HG02970 (cell line): ENCODE measurements at regions not wholly inside any gene's neighbourhood (a gene's known extent, or its start where the extent isn't known, plus 50 kb on each side); places are given as distances from the start of the nearest gene placed in this dataset.
"Not testable (repeated sequence)": the region's sequence is repeated elsewhere in the genome, so short reads cannot be mapped to it uniquely, and the experiment has no call there.

Experiments
- ATAC-seq: cut with Tn5 transposase; IDR thresholded peaks from one replicate; pipeline ENCODE4 v1.9.1; 2021; ENCODE audit warnings: mild to moderate bottlenecking, moderate library complexity, moderate number of reproducible peaks; ENCODE audit not compliant: unreplicated experiment, low FRiP score

GRCh38 chr14:106455026-106455425 is 928.6 kb downstream of the TMEM121 start:
- ATAC-seq = no peak

- no peak for ATAC-seq
These were observed 933.8 kb downstream of the TMEM121 start for GRCh38 chr14:106459971-106460730.

GRCh38 chr14:106460916-106461315 is 934.5 kb downstream of the TMEM121 start:
- no peak for ATAC-seq

GRCh38 chr14:106466483-106466882 is 940.1 kb downstream of the TMEM121 start:
- ATAC-seq = not testable (repeated sequence)

DNA sequence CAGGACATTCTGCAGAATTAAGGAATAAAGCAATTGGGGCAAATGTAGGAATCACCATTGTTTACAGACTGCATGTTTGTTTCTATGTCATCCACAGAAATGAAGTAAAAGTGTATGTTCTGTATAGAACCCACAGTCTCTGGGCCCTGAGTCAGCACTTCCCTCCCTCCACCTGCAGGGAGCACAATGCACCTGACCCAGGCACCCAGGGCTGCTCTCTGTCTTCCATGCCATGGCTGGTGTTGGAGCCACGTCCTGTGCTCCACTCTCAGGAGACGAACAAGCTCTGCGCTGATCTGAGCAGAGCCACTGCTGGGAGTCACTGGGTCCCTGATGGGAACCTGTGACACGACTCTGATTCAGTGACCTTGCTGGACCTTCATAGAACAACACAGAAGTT is 942.5 kb downstream of the TMEM121 start:
- not testable (repeated sequence) for ATAC-seq

DNA sequence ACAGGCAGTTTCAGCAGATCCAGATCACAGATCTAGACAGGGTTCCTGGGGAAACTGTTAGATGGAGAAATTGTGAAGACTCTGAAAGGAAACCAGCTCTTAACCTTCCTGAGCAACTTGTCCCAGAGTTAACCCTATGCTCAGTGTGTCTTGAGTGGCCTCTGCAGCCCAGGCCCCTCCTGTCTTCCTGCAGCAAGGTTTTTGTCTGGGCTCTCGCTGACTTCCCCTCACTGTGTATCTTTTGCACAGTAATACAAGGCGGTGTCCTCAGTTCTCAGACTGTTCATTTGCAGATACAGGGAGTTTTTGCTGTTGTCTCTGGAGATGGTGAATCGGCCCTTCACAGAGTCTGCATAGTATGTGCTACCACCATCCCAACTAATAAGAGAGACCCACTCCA is 943.6 kb downstream of the TMEM121 start:
- ATAC-seq = not testable (repeated sequence)

GRCh38 chr14:106474261-106475028 is 948.1 kb downstream of the TMEM121 start:
- peak; percentile 46 for ATAC-seq

DNA sequence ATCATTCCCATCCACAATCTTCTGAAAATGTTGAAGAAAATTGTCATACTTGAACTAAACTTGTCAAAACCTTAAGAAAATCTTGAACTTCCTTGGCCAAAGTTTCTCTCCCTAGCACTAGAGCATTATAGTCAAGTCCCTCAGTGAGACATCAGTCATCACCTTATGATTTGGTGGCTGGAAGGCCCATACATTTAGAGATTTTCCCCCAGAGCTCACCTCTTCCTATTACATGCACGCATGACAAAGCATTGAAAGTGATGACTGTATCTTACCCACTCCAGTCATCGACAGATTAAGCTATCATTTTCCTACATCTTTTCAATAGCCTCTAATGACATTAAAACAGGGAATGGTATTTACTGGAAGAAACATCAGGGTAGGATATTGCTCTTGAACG is 948.8 kb downstream of the TMEM121 start:
- ATAC-seq = not testable (repeated sequence)

DNA sequence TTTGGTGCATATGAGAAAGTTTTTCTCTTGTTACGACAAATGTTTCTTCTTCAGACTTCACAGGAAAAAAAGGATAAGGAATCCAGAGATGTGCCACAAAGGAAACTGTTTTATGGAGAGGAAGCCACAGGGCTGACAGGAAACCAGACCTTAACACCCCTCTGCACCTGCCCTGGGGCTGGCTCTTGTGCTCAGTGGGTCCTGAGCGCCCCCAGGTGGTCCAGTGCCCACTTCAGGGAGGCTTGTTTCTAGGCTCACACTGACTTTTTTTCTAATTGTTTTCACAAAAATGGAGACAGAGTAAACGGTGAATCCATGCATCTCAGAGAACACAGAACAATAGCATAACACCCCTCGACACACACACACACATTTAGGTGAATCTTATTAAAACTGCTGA is 951.2 kb downstream of the TMEM121 start:
- ATAC-seq = not testable (repeated sequence)

DNA sequence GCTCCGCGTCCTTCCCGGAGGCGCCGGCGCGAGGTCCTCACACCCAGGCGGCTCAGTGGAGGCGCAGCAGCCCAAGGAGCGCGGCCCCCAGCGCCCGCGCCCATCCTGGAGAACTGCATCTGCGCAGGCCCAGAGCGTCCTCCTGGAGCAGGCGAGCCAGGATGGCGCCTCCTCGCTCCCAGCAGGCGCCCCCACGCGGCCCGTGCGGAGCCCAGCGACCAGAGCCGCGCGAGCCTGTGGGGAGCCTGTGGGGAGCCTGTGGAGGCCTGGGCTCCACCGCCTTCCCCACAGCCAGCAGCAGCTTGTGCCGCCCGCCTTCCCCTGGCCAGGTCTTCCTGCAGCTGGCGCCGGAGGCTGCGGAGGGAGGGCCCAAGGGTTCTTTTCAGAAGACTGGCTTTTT is 953.9 kb downstream of the TMEM121 start:
- not testable (repeated sequence) for ATAC-seq

GRCh38 chr14:106482213-106482612 is 955.8 kb downstream of the TMEM121 start:
- not testable (repeated sequence) for ATAC-seq

DNA sequence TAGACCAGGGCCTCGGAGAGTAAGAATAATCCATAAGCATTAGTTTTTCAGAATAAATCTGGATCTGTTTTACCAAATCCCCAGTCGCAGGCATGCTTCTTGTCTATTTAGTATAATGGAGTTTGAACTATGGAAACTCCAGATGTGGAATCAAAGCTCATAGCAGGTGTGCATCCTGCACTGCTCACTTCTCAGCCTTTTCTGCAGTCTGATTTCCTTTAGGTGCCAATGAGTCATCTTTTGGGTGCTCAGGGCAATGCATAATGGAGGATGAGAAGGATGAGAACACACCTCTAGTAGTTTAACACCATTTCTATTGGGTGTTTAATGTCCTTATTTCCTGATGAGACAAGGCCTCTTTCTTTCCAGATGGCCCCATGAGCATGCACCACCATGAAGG is 961.2 kb downstream of the TMEM121 start:
- no peak for ATAC-seq

- ATAC-seq = no peak
These were observed 961.9 kb downstream of the TMEM121 start for GRCh38 chr14:106488291-106488690.

DNA sequence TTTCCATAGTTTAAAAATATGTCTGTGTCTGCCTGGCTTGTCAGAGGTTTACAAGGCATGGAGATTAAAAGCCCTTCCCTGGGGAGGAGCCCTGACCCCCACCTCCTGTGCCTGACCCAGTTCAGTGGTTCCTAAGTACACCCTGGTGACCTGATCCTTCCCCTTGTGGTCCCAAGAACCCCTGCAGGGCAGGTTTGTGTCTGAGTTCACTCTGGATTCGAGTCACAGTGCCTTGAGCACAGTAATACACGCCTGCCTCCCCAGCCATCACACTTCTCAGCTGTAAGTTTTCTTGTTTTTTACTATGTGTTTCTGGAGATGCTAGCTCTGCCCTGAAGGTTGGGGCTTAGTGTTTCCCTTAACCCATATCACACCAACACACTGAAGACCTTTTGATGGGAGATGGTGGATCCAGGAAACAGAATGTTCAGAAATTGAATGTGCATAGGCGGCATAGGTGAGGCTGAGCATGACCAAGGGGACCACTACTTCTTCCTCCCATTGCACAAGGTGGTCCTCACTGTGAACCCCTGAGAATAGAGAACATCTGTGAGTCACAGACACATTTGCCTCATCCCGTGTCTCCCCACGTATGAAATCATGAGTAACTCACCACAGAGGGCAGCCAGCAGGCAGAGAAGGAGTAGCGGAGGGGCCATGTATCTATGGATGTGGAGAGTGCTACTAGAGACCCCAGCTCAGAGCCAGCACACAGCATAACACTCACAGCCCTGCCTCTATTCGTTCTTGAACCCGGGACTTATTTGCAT is 962.9 kb downstream of the TMEM121 start:
- no peak for ATAC-seq

GRCh38 chr14:106490442-106490841 is 964.1 kb downstream of the TMEM121 start:
- no peak for ATAC-seq

DNA sequence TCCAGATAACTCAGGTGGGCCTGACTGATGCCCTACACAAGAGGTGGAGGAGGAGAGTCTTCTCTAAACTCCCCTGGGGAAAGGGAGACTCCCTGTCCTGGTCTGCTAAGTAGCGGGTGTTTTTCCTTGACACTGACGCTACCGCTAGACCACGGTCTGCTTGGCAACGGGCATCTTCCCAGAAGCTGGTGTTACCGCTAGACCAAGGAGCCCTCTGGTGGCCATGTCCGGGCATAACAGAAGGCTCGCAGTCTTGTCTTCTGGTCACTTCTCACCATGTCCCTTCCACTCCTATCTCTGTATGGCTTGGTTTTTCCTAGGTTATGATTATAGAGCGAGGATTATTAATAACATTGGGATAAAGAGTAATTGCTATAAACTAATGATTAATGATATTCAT is 965.5 kb downstream of the TMEM121 start:
- ATAC-seq = no peak

DNA sequence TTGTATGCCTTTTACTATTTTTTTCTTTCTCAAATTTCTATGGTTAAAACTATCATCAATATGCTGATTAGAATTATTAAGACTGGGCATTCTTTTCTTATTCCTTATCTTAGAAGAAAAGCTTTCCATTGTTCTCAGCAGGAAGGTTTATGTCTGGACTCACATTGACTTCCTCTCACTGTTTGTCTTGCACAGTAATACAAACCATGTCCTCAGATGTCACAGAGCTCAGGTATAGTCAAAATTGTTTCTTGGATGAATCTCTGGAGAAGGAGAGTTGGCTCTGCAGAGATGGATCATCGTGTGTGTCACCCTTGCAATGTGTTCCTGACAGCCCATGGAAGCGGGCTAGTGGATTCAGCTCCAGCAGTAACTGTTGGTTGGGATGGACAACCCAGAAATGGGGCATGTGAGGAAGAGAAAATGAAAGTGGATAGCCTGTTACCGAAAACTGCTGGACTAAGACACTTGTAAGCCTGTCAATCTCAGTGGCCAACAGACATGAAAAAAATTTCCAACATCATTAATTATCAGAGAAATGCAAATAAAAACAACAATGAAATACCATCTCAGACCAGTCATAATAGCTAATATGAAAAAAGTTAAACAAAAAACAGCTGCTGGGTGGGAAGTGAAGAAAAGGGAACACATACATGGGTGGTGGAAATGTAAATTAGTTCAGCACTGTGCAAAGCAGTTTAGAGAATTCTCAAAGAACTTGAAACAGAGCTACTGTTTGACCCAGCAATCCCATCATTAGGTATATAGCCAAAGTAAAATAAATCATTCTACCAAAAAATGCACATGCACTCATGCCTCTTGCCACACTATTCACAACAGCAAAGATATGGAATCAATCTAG is 967.8 kb downstream of the TMEM121 start:
- ATAC-seq = no peak

- no peak for ATAC-seq
These were observed 974.2 kb downstream of the TMEM121 start for GRCh38 chr14:106500571-106500970.

- ATAC-seq = no peak
These were observed 975.5 kb downstream of the TMEM121 start for GRCh38 chr14:106501898-106502297.

GRCh38 chr14:106505366-106505765 is 979.0 kb downstream of the TMEM121 start:
- ATAC-seq = no peak
